Right hindlimb (tissue), 1 donor: ENCODE measurements at regions not wholly inside any gene's neighbourhood (a gene's known extent, or its start where the extent isn't known, plus 50 kb on each side); places are given as distances from the start of the nearest gene placed in this dataset.

Experiments
- DNase-seq: peaks from one replicate; pipeline ENCODE4 v3.0.0-alpha.2; 2018

DNA sequence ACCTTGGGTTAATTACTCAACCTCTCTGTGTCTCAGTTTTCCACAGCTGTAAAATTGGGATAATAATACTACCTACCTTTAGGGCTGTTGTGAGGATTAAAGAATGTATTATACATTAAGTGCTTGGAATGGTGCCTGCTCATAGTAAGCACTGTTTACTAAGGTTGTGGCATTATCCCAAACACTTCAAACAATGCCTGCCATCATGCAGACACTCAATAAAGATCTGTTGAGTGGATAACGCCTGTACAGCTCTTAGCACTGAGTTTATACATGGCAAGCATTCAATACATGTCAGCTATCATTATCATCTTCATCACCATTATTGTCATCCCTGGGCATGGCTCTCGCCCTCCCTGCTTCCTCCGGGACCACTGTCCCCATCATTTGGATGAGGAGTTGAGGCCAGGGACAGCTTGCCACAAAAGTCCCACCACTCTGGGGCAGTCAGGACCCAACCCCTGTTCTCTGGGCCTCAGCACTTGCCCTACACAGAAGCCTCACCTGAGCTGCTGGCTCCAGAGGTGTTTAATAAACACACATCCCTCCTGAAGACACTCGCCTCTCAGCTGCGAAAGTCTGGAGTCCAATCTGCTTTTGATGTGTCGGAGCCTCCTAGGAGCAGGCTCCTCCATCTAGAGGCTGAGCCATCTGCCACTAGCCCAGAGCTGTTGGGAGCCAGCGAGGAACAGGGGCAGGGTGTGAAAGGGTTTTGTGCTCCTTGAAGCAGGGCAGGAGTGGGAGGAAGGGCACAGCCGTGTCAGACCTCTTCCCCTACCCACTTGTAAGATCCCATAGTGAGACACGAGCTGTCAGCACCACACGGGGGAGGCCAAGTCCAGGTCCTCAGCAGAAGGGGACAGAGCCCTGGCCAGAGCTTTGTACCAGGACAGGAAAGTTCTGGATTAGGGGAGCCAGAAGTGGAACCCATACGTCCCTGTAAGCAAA lies 80.9 kb upstream of the ZC3H12A start:
- DNase-seq, result no peak

DNA sequence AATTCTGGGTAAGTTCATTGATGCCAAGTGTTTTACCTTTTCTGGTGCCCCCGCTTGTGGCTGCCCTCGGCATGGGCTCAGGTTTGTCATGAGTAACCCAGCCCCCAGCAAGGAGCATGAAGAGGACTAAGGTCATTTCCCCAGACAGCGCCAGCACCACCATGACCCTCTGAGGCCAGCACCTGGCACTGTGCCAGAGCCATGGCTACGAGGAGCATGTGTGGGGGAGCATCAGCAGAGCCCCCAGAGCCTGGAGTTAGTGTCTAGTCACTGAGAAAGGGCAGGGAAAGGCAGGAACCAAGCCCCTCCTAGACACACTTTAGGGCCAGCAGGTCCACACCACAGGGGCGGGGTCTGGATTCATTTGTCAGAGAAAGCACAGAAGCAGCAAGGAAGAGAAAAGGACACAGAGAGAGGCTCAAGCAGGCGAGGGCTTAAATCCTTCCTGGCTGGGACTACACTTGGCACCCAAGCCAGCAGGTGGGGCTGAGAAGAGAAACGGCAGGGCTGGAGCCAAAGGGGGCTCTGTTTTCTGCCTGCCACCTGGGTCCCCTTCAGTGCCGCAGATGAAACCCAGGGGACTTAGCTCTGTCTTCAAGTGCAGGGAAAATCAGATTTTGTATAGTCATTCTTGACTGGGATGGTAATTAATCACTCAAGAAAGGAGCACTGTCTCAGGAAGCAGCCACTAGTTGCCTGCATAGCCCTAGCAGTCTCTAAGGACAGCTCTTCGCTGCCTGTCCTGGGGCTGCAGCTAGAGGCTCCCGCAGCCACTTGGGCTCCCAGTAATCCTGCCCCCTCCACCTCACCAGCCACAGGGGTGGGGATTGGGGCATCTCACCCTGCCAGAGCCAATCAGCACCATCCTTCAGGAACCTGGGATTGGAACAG lies 79.6 kb upstream of the ZC3H12A start:
- no peak for DNase-seq

DNA sequence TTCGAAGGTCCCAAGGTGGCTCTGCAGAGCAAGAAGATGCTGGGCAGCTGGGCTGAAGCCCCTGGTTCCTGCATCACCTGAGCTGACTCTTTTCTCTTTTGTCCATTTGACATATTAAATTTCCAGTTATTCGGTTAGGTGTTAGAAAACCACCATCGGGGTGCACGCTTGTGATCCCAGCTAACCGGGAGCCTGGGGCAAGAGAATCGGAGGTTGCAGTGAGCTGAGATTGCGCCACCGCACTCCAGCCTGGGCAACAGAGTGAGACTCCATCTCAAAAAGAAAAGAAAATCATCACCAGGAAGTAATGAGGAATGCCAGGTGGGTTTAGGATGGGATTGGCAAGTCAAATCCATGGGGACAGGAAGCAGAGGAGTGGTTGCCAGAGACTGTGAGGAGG lies 76.3 kb upstream of the ZC3H12A start:
- no peak for DNase-seq

GRCh38 chr1:37399205-37399604 lies 75.2 kb upstream of the ZC3H12A start:
- no peak for DNase-seq

GRCh38 chr1:37399830-37400464 lies 74.4 kb upstream of the ZC3H12A start:
- DNase-seq, result no peak

DNA sequence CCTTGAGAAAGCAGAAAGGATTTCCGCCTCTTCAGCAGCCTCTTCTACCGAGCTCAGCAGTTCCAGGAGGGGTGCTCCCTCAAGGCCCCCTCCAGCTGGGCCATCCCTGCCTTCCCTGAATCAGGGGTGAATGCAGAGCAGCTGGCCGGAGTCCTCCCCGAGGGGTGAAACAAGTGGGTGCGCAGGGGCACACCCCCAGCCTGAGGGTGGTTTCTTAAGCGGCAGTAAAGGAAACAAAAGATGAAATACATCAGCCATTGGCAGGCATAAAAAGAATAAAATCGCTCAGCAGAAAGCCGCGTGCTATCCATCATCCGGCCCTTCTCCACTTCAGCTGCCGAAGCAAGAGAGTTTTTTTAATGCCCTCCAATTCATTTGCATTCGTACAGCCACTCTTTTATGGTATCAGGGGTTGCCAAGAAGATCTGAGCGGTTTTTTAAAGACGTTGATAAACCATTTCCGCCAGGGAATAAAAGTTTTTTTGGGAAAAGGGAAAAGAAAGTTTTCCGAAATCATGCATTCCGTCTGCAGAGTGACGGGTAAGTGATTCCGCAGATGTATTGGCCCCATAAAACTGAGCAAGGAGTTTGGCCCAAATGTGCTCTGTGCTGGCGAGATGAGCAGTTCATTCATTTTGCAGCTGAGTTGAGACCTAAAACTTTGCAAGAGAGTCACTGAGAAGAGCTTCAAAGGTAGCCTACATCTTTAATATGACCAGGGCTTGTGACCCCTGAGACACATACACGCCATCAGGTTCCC lies 73.7 kb upstream of the ZC3H12A start:
- peak; percentile 56 for DNase-seq

- DNase-seq, result no peak
These were observed 71.2 kb upstream of the ZC3H12A start for GRCh38 chr1:37403166-37403565.

DNA sequence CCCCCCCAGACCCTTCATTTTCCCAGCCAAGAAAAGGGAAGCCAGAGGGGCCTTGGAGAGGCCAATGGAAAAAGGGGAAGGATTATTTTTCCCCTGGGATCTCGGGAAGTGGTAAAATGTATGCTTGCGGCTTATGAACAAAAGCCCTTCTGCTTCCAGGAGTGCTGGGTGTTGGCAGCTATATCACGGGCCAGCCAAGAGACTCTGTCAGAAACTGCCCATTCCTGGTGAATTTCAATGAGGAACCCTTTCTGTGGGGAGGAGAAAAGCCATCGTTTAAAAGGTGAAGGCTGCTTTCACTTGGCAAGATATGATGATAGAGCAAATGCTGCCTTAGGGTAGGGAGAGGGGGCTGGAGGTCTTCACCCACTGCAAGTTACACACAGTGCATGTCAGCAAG lies 69.7 kb upstream of the ZC3H12A start:
- DNase-seq, result no peak

- no peak for DNase-seq
These were observed 64.3 kb upstream of the ZC3H12A start for GRCh38 chr1:37410105-37410504.

GRCh38 chr1:37410815-37411214 lies 63.6 kb upstream of the ZC3H12A start:
- DNase-seq, result peak; percentile 38

- no peak for DNase-seq
These were observed 58.7 kb upstream of the ZC3H12A start for GRCh38 chr1:37415611-37416244.

DNA sequence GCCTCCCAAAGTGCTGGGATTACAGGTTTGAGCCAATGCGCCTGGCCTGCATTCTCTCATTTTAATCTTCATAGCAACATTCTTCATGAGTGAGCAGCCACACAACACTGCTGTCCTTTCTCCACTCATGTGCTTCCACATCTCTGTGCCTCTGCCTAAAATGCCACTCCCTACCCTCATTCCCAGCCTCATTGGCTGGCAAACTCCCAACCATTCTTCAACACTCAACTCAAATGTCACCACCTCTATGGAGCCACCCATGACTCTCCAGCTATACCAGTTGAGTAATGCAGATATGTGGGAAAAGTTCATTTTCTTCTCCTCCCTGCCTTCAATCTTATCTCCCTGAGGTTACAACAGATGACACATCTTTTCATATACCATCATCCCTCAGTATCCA lies 53.9 kb upstream of the ZC3H12A start:
- no peak for DNase-seq

DNA sequence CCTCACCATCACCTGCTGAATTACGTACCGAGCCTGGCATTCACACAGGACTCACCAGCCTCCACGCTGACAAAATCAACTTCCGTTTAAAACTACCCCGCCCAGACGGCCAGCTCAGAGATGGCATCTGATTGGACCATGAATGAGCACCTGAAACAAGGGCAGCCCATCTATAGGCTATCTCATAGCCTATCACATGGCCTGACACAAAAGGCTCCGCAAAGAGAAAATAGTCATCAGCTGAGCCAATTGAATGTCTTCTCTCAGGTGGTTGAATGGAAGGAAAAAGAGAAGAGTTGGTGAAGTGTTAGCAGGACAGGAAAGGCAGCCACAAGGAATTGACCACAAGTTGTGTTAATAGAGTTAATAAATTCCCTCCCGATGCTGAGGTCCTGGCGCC lies 50.6 kb upstream of the ZC3H12A start:
- no peak for DNase-seq

DNA sequence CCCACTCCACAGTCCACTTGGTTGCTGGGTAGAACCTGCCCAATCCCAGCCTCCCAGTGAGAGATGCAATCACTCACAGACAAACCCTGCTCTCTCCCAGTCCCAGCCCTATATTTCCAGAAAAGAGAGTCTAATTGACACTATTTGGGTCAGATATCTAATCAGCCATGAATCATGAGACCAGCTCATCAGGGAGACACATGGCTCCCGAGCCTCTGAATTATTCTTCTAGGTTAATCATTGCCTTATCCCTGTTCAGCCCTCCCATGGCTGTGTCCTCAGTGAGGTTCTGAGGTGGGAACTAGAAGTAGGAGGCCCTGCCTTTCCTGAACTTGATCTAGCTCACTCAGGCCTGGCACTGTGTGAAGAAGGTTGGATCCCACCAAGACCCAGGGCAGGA lies 49.9 kb upstream of the ZC3H12A start:
- no peak for DNase-seq
